Peyer's patch (tissue), 4 donors: ENCODE measurements at regions not wholly inside any gene's neighbourhood (a gene's known extent, or its start where the extent isn't known, plus 50 kb on each side); places are given as distances from the start of the nearest gene placed in this dataset.

Experiments used
- DNase-seq, 3 donors: peaks; one replicate each; pipeline ENCODE4 v3.0.0-alpha.2; 2017 to 2019
- H3K27ac ChIP-seq, 4 donors: fragments of 200-600 bp; sonication (generic); one replicate each; pipeline ENCODE4 v1.5.1; 2016 to 2019
- H3K27me3 ChIP-seq, 2 donors: fragments of 200-600 bp; sonication (generic); one replicate each; pipeline ENCODE4 v1.5.1; 2019
- H3K36me3 ChIP-seq, 3 donors: fragments of 200-600 bp; sonication (generic); one replicate each; pipeline ENCODE4 v1.5.1; 2016 to 2019
- H3K4me1 ChIP-seq, 4 donors: fragments of 200-600 bp; sonication (generic); one replicate each; pipeline ENCODE4 v1.5.1; 2016 to 2019
- H3K4me3 ChIP-seq, 4 donors: fragments of 200-600 bp; sonication (generic); 1 replicate in 3 of 4; 2 replicates in 1 of 4; pipeline ENCODE4 v1.5.1; 2016 to 2019; ENCODE audit warnings: mild to moderate bottlenecking in 1 of 4
- H3K9me3 ChIP-seq, 4 donors: fragments of 200-600 bp; sonication (generic); one replicate each; pipeline ENCODE4 v1.5.1; 2016 to 2019; ENCODE audit warnings: mild to moderate bottlenecking in 1 of 4
- CTCF ChIP-seq, 6 experiments: fragments of 450-650 bp in 4 of 6; fragments of 200-600 bp in 2 of 6; sonication (generic) in 1 of 6; IDR thresholded peaks; one replicate each; pipeline ENCODE4 v1.5.1; 2017 to 2019; ENCODE audit warnings: antibody characterized with exemption in 6 of 6, mild to moderate bottlenecking in 3 of 6, moderate library complexity in 1 of 6
- POLR2A ChIP-seq, 2 donors: fragments of 450-650 bp; IDR thresholded peaks; one replicate each; pipeline ENCODE4 v1.5.1; 2017; ENCODE audit warnings: antibody characterized with exemption in 2 of 2, mild to moderate bottlenecking in 2 of 2, moderate library complexity in 2 of 2

- no peak overlapping the region for H3K4me3 ChIP-seq
- H3K27me3 ChIP-seq = no peaks in the 10 kb centered on the region
- H3K9me3 ChIP-seq = peaks cover 0 to 3% (median 0%) of the 10 kb centered on the region in 4 donors
- H3K4me1 ChIP-seq = no peaks in the 10 kb centered on the region
- H3K27ac ChIP-seq = no peak overlapping the region
- TF ChIP-seq CTCF (IDR thresholded peaks at IDR 0.05) (no peak), POLR2A (IDR thresholded peaks at IDR 0.05) (no peak)
- H3K36me3 ChIP-seq = no peaks in the 10 kb centered on the region
- no peak for DNase-seq
These were observed 386.3 kb downstream of the MRPL39 start for GRCh38 chr21:25220954-25221353.

GRCh38 chr21:25220169-25220568 is 387.1 kb downstream of the MRPL39 start:
- DNase-seq = no peak
- H3K4me3 ChIP-seq = no peak overlapping the region
- no peak for TF ChIP-seq POLR2A (IDR thresholded peaks at IDR 0.05)
- no peak for TF ChIP-seq CTCF (IDR thresholded peaks at IDR 0.05)
- no peaks in the 10 kb centered on the region for H3K4me1 ChIP-seq
- H3K27ac ChIP-seq = no peak overlapping the region
- H3K27me3 ChIP-seq = no peaks in the 10 kb centered on the region
- peaks cover 0 to 3% (median 0%) of the 10 kb centered on the region in 4 donors for H3K9me3 ChIP-seq
- no peaks in the 10 kb centered on the region for H3K36me3 ChIP-seq

GRCh38 chr21:25215698-25216384 is 391.4 kb downstream of the MRPL39 start:
- Histone ChIP-seq H3K27me3 (no peaks in the 10 kb centered on the region), H3K4me1 (no peaks in the 10 kb centered on the region), H3K9me3 (no peaks in the 10 kb centered on the region), H3K4me3 (no peak overlapping the region), H3K36me3 (no peaks in the 10 kb centered on the region), H3K27ac (peak overlapping the region in 2 of 4 donors; percentile 24 to 49)
- DNase-seq = no peak
- TF ChIP-seq POLR2A (IDR thresholded peaks at IDR 0.05) (no peak), CTCF (IDR thresholded peaks at IDR 0.05) (no peak)

GRCh38 chr21:25214676-25215075 is 392.6 kb downstream of the MRPL39 start:
- Histone ChIP-seq H3K4me1 (no peaks in the 10 kb centered on the region), H3K27ac (no peak overlapping the region), H3K27me3 (no peaks in the 10 kb centered on the region), H3K36me3 (no peaks in the 10 kb centered on the region), H3K4me3 (no peak overlapping the region), H3K9me3 (no peaks in the 10 kb centered on the region)
- TF ChIP-seq POLR2A (IDR thresholded peaks at IDR 0.05) = no peak
- no peak for TF ChIP-seq CTCF (IDR thresholded peaks at IDR 0.05)
- no peak for DNase-seq

- Histone ChIP-seq H3K27me3 (no peaks in the 10 kb centered on the region), H3K27ac (no peak overlapping the region), H3K36me3 (no peaks in the 10 kb centered on the region), H3K9me3 (no peaks in the 10 kb centered on the region), H3K4me1 (no peaks in the 10 kb centered on the region), H3K4me3 (no peak overlapping the region)
- TF ChIP-seq CTCF (IDR thresholded peaks at IDR 0.05) = no peak
- TF ChIP-seq POLR2A (IDR thresholded peaks at IDR 0.05) = no peak
- DNase-seq = no peak
These were observed 407.3 kb downstream of the MRPL39 start for GRCh38 chr21:25199944-25200343.

- no peaks in the 10 kb centered on the region for H3K27me3 ChIP-seq
- H3K9me3 ChIP-seq = no peaks in the 10 kb centered on the region
- H3K4me3 ChIP-seq = no peak overlapping the region
- H3K27ac ChIP-seq = no peak overlapping the region
- H3K4me1 ChIP-seq = no peaks in the 10 kb centered on the region
- no peak for DNase-seq
- H3K36me3 ChIP-seq = no peaks in the 10 kb centered on the region
- TF ChIP-seq CTCF (IDR thresholded peaks at IDR 0.05) (no peak), POLR2A (IDR thresholded peaks at IDR 0.05) (no peak)
These were observed 416.1 kb downstream of the MRPL39 start for GRCh38 chr21:25191141-25191540.
